Stimulated activated CD4-positive, alpha-beta T cell treated with anti-CD3 and anti-CD28 coated beads, Interleukin-2, amount 100 ng/mL, for 48 hours (primary cell): ENCODE measurements at regions not wholly inside any gene's neighbourhood (a gene's known extent, or its start where the extent isn't known, plus 50 kb on each side); places are given as distances from the start of the nearest gene placed in this dataset.

ENCODE experiments used
- DNase-seq, 2 donors: peaks; one replicate each; pipeline ENCODE4 v3.0.0-alpha.2; 2020

- no peak for DNase-seq
Measured at GRCh38 chr13:39976481-39976880, 321.0 kb downstream of the COG6 start.

- no peak for DNase-seq
Measured at GRCh38 chr13:39981056-39981455, 325.6 kb downstream of the COG6 start.

- DNase-seq = no peak
Measured at GRCh38 chr13:39982745-39983144, 327.3 kb downstream of the COG6 start.

- DNase-seq = no peak
Measured at GRCh38 chr13:39985071-39985470, 329.6 kb downstream of the COG6 start.

- no peak for DNase-seq
Measured at GRCh38 chr13:39988351-39988750, 332.9 kb downstream of the COG6 start.

- DNase-seq = no peak
Measured at GRCh38 chr13:39998166-39998565, 342.7 kb downstream of the COG6 start.

- DNase-seq = no peak
Measured at GRCh38 chr13:40002016-40002415, 346.6 kb downstream of the COG6 start.

GRCh38 chr13:40013554-40013953 is 358.1 kb downstream of the COG6 start:
- DNase-seq = no peak

GRCh38 chr13:40016953-40017660 is 361.6 kb downstream of the COG6 start:
- no peak for DNase-seq

- no peak for DNase-seq
Measured at GRCh38 chr13:40017662-40018262, 362.3 kb downstream of the COG6 start.

- no peak for DNase-seq
Measured at GRCh38 chr13:40023595-40024203, 368.2 kb downstream of the COG6 start.

- no peak for DNase-seq
Measured at GRCh38 chr13:40024204-40024966, 368.9 kb downstream of the COG6 start.

- no peak for DNase-seq
Measured at GRCh38 chr13:40024967-40025714, 369.7 kb downstream of the COG6 start.

GRCh38 chr13:40026174-40026585 is 370.7 kb downstream of the COG6 start:
- peak; percentile 43 to 58 for DNase-seq

GRCh38 chr13:40026741-40027140 is 371.3 kb downstream of the COG6 start:
- peak; percentile 40 for DNase-seq

- no peak for DNase-seq
Measured at GRCh38 chr13:40028446-40028845, 373.0 kb downstream of the COG6 start.

- DNase-seq = no peak
Measured at GRCh38 chr13:40031031-40031430, 375.6 kb downstream of the COG6 start.

GRCh38 chr13:40039061-40039460 is 383.6 kb downstream of the COG6 start:
- DNase-seq = no peak

- no peak for DNase-seq
Measured at GRCh38 chr13:40042991-40043390, 387.5 kb downstream of the COG6 start.

GRCh38 chr13:40043764-40044163 is 388.3 kb downstream of the COG6 start:
- DNase-seq = no peak

- no peak for DNase-seq
Measured at GRCh38 chr13:40047322-40047771, 391.9 kb downstream of the COG6 start.

- DNase-seq = no peak
Measured at GRCh38 chr13:40048551-40048950, 393.1 kb downstream of the COG6 start.

- DNase-seq = no peak
Measured at GRCh38 chr13:40052954-40053353, 397.5 kb downstream of the COG6 start.
